Erythroblast (primary cell): ENCODE measurements at regions not wholly inside any gene's neighbourhood (a gene's known extent, or its start where the extent isn't known, plus 50 kb on each side); places are given as distances from the start of the nearest gene placed in this dataset.

ENCODE experiments used
- GATA1 ChIP-seq: IDR thresholded peaks from 2 replicates; pipeline ENCODE4 v1.6.1; 2011; ENCODE audit warnings: low read depth, mild to moderate bottlenecking, control low read depth, low read length, moderate library complexity
- POLR2A ChIP-seq: IDR thresholded peaks from 2 replicates; pipeline ENCODE4 v1.6.1; 2011; ENCODE audit warnings: mild to moderate bottlenecking, low read length

GRCh38 chr17:52995147-52995546 lies 827.6 kb upstream of the KIF2B start:
- TF ChIP-seq POLR2A (no peak), GATA1 (no peak)
